ENCODE measurements at regions not wholly inside any gene's neighbourhood (a gene's known extent, or its start where the extent isn't known, plus 50 kb on each side); places are given as distances from the start of the nearest gene placed in this dataset.
A peak's percentile ranks its signal among the peaks of the same experiment; 100 is the strongest.
"Not testable (repeated sequence)": the region's sequence is repeated elsewhere in the genome, so short reads cannot be mapped to it uniquely, and the experiment has no call there.

- DNase-seq: no peak
Observed at GRCh38 chr6:27168108-27168507, 79.4 kb upstream of the PRSS16 start.

- DNase-seq: no peak
Observed at GRCh38 chr6:27168586-27169443, 78.7 kb upstream of the PRSS16 start.

GRCh38 chr6:27172524-27173231, 74.8 kb upstream of the PRSS16 start:
- not testable (repeated sequence) for DNase-seq

GRCh38 chr6:27173232-27173601, 74.3 kb upstream of the PRSS16 start:
- not testable (repeated sequence) for DNase-seq

GRCh38 chr6:27174958-27175357, 72.5 kb upstream of the PRSS16 start:
- DNase-seq: no peak

GRCh38 chr6:27176096-27176495, 71.4 kb upstream of the PRSS16 start:
- no peak for DNase-seq

GRCh38 chr6:27176523-27177484, 70.7 kb upstream of the PRSS16 start:
- peak; percentile 45 for DNase-seq

- peak; percentile 55 for DNase-seq
Observed at GRCh38 chr6:27177485-27178406, 69.8 kb upstream of the PRSS16 start.

- no peak for DNase-seq
Observed at GRCh38 chr6:27178407-27178730, 69.1 kb upstream of the PRSS16 start.

- no peak for DNase-seq
Observed at GRCh38 chr6:27178860-27179259, 68.6 kb upstream of the PRSS16 start.

- no peak for DNase-seq
Observed at GRCh38 chr6:27183060-27183832, 64.3 kb upstream of the PRSS16 start.

GRCh38 chr6:27187231-27188060, 60.1 kb upstream of the PRSS16 start:
- no peak for DNase-seq

- DNase-seq: peak; percentile 38
Observed at GRCh38 chr6:27188061-27188884, 59.2 kb upstream of the PRSS16 start.

- peak; percentile 78 for DNase-seq
Observed at GRCh38 chr6:27188885-27189418, 58.5 kb upstream of the PRSS16 start.

GRCh38 chr6:27190126-27190525, 57.4 kb upstream of the PRSS16 start:
- DNase-seq: no peak

GRCh38 chr6:27194453-27194852, 53.0 kb upstream of the PRSS16 start:
- DNase-seq: not testable (repeated sequence)

GRCh38 chr6:27195547-27195946, 52.0 kb upstream of the PRSS16 start:
- DNase-seq: not testable (repeated sequence)

All from SHP77 treated with DMSO at 0.1 percent for 48 hours (cell line).